Neural crest cell (in vitro differentiated cells): ENCODE measurements at regions not wholly inside any gene's neighbourhood (a gene's known extent, or its start where the extent isn't known, plus 50 kb on each side); places are given as distances from the start of the nearest gene placed in this dataset.
A peak's percentile ranks its signal among the peaks of the same experiment; 100 is the strongest.

Experiments
- DNase-seq: peaks from one replicate; pipeline ENCODE4 v3.0.0; 2021; ENCODE audit warnings: low read depth, mixed read lengths, low spot score
- H3K27ac Mint-ChIP-seq: one replicate; pipeline ENCODE4 v1.8.0; 2021; ENCODE audit warnings: mild to moderate bottlenecking, mixed read lengths; ENCODE audit not compliant: unreplicated experiment
- H3K27me3 Mint-ChIP-seq: 2 replicates; pipeline ENCODE4 v1.8.0; 2021; ENCODE audit warnings: low read depth, mild to moderate bottlenecking, mixed read lengths
- H3K36me3 Mint-ChIP-seq: 2 replicates; pipeline ENCODE4 v1.8.0; 2021; ENCODE audit warnings: low read depth, mild to moderate bottlenecking, mixed read lengths
- H3K4me1 Mint-ChIP-seq: 2 replicates; pipeline ENCODE4 v1.8.0; 2021; ENCODE audit warnings: mixed read lengths
- H3K4me3 Mint-ChIP-seq: one replicate; pipeline ENCODE4 v1.8.0; 2021; ENCODE audit warnings: mild to moderate bottlenecking, mixed read lengths
- H3K9me3 Mint-ChIP-seq: 2 replicates; pipeline ENCODE4 v1.8.0; 2021; ENCODE audit warnings: mixed read lengths
- CTCF ChIP-seq: fragments of 200-600 bp; sonication (generic); conservative IDR thresholded peaks from 2 replicates; pipeline ENCODE4 v1.5.0; 2021; ENCODE audit warnings: antibody characterized with exemption, mild to moderate bottlenecking

DNA sequence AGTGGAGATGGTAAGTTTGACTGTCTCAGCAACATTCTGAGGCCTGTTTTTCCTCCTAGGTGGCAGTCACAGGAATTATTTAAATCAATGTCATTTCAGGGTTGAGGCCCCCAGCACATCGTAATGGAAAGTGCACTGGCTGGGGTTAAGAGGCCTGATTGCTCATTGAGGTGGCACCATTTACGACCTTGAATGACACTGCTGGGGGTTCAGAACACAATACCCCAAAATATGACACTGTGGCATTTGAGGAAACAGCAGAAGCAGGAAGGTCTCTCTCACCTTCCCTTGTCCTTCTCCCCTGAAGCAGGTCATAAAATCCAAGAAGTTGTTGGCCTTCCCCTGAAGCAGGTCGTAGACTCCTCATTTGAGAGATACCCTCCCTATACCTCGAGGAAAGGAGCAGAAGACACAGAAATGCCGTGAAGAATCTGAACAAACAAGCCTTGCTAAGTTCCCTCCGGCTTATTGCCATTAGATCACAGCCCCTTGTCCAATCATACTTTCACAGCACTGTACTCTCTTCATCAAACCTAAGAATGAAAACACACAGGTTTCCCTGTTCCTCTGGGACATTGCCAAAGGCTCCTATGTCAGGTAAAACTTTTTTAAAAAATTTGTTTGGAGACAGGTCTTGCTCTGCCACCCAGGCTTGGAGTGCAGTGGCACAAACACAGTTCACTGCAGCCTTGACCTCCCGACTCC lies 71.3 kb downstream of the S1PR1 start:
- Mint-ChIP-seq H3K4me3 (no peak overlapping the region), H3K27ac (no peak overlapping the region), H3K27me3 (peaks cover 45% of the 10 kb centered on the region), H3K9me3 (no peaks in the 10 kb centered on the region), H3K4me1 (peaks cover 31% of the 10 kb centered on the region), H3K36me3 (no peaks in the 10 kb centered on the region)
- no peak for DNase-seq
- TF ChIP-seq CTCF: no peak

- Mint-ChIP-seq H3K36me3 (no peaks in the 10 kb centered on the region), H3K4me3 (peak overlapping the region; percentile 86), H3K4me1 (peaks cover 31% of the 10 kb centered on the region), H3K9me3 (no peaks in the 10 kb centered on the region), H3K27me3 (peaks cover 49% of the 10 kb centered on the region), H3K27ac (no peak overlapping the region)
- no peak for DNase-seq
- TF ChIP-seq CTCF: no peak
These were observed 72.1 kb downstream of the S1PR1 start for GRCh38 chr1:101308935-101309333.

GRCh38 chr1:101309334-101310311 lies 72.8 kb downstream of the S1PR1 start:
- H3K4me1 Mint-ChIP-seq: peaks cover 31% of the 10 kb centered on the region
- H3K36me3 Mint-ChIP-seq: no peaks in the 10 kb centered on the region
- H3K27me3 Mint-ChIP-seq: peaks cover 51% of the 10 kb centered on the region
- H3K27ac Mint-ChIP-seq: peak overlapping the region; percentile 94
- no peaks in the 10 kb centered on the region for H3K9me3 Mint-ChIP-seq
- peak; percentile 93 for TF ChIP-seq CTCF
- peak overlapping the region; percentile 86 for H3K4me3 Mint-ChIP-seq
- peak; percentile 75 for DNase-seq

DNA sequence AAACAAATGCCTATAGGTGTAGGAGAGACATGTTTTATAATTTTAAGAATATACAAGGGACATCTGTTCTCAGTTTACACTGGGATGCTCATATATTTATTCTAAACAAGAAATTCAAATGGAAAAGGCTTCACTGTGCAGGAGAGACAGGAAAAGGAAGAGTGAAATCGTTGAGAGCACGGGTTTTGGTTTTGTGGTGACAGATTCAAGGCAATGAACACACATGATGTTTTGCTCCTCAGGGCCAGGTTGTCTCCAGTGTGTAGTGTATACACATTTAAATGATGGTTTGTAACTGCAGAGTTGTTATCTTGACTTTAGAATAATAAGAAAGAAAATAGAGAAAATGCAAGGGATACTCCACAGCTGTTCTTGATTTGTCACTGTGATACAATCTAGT lies 73.7 kb downstream of the S1PR1 start:
- Mint-ChIP-seq H3K27me3 (peaks cover 53% of the 10 kb centered on the region), H3K9me3 (no peaks in the 10 kb centered on the region), H3K4me3 (peak overlapping the region; percentile 86), H3K4me1 (peaks cover 36% of the 10 kb centered on the region), H3K36me3 (no peaks in the 10 kb centered on the region), H3K27ac (no peak overlapping the region)
- no peak for DNase-seq
- no peak for TF ChIP-seq CTCF

DNA sequence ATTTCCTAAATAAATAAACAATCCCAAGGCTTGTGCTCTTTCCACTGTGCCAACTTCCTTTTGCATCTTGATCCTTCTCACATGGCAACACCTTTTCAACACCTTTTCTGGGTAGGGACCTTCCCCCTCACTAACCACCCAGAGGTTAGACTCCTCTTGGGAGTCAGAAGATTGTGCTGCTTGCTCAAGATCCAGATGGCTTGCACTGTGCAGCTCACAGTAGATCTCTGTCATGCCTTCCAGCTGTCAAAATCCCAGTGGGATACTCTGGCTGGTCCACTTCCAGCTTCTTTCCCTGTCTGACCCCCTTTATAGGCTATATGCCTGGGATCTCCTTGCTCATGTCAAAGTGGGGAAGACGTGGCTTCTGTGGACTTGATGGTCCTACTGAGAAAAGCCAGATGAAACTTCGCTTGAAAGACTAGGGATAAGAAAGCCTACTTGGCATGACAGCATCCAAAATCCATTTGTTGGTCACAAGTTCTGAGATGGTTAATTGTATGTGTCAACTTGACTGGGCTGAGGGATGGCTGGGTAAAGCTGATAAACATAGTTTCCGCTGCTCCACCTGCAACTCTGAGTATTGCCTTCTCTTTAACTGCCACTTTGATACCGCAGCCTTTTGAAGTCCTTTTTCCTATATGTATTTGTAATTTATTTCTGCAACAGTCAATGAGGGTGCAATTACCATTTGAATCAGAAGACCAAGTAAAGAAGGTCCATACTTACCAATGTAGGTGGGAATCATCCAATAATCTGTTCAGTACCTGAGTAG lies 74.5 kb downstream of the S1PR1 start:
- Mint-ChIP-seq H3K27ac (no peak overlapping the region), H3K4me1 (peaks cover 43% of the 10 kb centered on the region), H3K36me3 (no peaks in the 10 kb centered on the region), H3K27me3 (peaks cover 53% of the 10 kb centered on the region), H3K4me3 (no peak overlapping the region), H3K9me3 (no peaks in the 10 kb centered on the region)
- no peak for TF ChIP-seq CTCF
- DNase-seq: no peak
